NCI-H1105 treated with DMSO at 0.1 percent for 48 hours (cell line): ENCODE measurements at regions not wholly inside any gene's neighbourhood (a gene's known extent, or its start where the extent isn't known, plus 50 kb on each side); places are given as distances from the start of the nearest gene placed in this dataset.

ENCODE experiments used
- DNase-seq: peaks from one replicate; lab custom pipeline; 2025; lab: John Stamatoyannopoulos, UW

DNA sequence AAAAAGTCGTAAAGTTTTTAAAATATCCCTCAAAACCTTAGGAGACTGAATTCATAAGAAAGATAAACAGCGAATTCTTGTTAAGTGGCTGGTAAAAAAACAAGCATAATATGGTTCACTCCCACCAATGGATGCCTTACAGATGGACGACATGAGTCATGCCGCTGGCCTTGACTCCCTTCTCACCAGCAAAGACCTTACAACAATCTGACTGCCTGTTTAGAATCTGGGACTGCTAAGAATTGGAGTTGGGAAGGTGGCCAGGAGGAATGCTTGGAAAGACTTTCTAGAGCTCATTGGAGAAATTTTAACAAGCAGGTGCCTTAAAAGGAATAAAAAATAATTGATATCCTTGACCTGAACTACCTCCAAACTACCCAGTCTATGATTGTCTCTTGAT is 206.9 kb upstream of the FMN2 start:
- no peak for DNase-seq

DNA sequence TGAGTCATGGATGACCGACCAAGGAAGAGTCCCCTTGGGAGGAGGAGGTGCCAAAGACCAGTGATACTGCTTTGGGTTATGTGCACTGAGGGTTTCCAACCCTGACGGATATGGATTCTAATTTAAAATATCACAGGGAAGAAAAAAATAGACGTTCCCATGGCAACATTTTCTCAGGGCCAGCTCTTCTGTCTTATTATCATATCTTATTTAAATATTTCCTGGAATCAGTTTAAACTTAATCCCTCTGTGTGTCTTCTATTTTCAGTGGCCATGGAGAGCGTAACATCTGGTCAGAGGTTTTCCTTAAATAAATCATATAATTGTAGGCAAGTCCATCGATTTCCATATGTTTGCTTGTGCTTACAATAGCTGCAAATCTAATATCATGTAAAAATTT is 205.4 kb upstream of the FMN2 start:
- DNase-seq = no peak

DNA sequence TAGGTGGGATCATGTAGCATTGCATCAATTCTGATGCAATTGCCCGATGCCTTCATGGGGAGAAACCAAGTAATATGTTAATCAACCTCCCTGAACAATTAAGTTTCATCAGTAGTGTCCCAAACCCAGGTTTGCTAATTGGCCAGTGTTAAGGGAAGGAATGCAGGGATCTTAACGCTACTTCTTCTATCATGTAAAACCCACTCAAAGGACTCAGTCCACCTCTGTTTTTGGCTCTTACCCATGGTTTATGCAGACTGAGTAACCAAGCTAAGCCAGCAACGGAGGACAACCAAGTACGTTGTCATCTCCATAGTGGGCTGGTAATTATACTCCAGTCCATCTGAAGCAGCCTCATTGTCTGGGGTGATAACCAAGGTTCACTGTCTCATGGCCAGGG is 203.0 kb upstream of the FMN2 start:
- DNase-seq = no peak

DNA sequence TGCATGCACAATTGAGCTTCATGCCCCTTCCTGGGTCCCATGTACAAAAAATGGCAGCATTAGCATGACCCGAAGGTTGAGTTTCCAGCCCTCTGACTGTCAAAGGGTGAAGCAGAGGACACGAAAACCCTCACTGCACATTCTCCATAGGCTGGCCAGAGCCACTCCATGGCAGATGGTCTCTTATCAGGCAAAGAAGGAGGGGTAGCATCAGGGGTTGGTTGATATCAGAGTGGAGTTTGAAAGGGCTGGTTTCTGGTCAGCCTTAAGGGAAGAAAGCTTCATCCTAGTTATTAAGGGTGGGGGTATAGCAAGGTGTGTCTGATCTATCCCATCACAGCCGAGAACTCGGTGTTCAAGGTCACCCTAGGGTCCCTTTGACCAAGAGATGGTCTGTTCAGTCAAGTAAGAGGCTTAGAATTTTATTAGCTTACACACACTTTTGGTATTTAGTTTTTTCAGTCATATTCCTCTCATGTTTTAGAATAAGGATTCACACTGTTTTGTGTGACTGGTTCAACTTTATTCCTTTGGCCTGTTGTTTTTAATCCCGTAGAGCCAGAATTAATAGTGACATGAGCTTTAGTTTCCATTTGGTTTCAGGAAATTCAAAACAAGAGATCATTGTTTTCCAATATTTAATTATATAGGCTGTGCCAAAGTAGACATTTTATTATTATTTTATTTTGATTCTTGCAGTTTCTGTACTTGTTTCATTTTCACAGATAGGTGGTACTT is 199.9 kb upstream of the FMN2 start:
- DNase-seq = no peak

DNA sequence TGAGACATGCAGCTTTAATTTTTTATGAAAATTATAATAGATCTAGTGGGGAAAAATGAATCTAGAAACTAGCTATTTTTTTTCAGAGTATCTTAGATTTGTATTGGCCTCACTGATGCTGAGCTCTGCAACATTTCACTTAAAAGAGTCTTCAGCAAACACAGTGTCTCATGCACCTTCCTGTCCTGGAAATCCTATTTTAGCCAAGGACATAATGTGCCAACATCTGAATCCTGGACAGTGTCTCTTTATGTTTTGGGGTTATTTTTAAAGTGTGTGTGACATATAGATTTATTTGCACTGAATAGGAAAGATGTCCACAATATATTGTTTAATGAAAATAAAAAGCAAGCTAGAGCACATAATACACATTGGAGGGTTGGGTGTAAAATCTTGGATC is 199.1 kb upstream of the FMN2 start:
- no peak for DNase-seq

DNA sequence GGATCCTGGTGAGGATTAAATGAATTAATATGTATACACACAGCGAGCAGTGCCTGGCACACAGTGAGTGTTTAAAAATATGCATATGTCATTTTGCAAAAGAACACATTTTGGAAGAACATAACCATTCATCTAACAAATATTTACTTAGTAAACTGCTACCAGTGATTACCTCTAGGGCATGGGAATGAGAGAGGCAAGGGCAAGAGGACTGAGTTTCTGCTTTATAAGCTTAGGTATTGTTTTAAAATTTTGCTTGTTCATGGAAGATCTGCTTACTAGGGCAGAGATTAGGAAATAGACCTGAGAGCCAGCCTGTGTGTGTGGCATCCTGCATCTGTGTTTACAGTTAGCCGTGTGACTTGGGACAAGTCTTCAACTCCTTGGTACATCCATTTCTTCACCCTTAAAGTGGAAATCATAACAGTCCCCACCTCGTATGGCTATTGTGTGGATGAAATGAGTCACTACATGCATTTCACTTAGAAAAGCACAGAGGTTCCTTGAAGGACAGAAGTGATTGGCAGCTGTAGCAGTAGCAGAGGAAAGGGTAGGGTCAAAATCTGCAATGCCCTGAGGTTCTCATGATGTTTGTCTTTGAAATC is 198.5 kb upstream of the FMN2 start:
- DNase-seq = no peak

DNA sequence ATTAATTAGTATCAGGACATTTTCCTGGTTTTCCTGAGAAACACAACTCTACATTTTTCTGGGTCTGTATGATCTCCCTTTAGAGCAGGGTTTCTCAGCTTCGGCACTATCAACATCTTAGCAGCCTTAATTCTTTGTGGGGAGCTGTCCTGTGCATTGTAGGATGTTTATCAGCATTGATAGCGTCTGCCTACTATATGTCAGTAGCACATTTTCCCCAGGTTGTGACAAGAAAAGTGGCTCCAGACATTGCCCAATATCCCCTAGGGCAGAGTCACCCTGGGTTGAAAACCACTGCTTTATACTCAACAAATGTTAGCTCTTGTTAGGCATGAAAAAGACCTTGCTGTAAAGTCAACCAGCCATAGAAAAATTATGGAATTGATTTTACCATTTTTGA is 195.1 kb upstream of the FMN2 start:
- DNase-seq = no peak

DNA sequence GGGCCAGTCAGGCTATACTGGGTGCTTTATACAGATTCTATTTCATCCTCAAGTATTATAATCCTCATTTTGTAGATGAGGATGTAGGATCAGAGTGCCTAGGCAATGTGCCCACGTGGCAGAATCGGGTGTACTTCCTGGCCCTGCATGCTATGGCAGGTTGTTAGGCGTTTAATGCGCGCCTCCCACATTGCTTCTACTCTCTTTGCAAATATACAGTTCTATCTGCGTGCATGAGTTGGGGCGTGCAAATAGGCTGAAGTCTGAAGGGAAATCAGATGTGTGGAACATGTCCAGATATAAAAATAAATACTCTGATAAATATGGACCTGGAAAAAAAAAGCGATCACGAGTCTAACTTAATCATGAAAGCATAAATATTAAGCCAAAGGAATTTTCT is 194.7 kb upstream of the FMN2 start:
- no peak for DNase-seq

DNA sequence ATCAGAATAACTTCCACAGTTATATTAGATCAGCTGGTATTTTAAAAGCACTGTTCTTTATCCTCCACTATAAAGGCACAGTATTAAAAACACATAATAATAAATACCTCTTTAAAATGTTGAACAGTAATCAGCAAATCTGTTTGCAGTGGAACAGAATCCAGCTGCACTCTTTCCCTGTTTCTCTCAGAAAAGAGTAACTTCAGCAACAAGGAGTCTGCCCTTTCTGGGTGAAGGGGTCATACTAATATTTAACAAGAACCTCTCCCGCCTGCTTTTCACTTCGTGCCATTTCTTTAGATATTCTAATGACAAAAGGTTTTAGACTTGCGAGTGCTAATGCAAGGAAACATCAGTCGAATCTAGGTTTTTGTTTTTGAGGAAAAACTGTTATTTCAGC is 194.2 kb upstream of the FMN2 start:
- DNase-seq = no peak

DNA sequence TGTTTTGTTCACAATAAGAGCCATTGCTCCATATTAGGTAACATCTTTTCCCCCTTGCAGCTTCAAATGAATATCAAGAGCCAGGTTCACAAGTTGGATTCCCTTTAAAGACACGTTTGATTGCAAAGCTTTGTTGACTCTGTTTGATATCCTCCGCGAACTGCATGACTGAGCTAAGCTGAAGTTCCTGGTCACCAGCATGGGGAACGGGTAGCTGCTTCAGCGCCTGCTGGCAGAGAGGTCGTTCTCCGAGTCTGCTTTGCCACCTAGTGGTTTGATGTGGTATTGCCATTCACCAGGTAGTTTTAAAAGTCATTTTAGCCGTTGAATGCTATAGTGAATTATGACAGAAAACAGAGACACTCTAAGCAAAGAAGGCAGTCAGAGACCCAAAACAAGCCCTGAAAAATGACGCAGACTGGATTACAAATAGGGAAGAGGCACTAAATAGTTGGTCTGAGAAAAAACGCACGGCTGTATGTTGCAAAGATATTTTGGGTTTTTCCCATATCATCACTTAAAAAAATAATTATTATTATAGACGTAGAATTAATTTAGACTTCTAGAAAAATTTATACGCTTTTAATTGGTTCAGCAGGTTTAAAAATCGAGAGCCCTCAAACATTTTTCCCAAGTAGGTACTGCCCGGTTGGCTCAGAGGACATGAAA is 193.5 kb upstream of the FMN2 start:
- peak; percentile 37 for DNase-seq

DNA sequence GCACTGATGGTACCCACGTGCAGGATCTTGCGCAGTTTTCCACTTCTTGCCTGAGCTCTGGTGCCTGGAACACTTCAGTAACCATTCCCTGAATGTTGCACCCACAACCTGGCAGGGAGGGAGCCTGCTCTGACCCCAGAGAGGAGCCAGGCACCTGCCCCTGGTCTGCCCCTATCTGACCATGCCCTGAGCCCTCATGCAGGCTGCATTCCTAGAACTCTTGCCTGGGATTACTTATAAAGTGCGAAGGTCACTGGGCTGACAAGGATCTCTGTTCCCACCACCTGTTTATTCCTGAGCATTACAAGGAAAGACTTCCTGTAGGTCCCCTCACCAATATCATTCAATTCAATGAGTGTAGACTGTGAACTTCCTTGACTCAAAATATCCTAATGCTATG is 191.9 kb upstream of the FMN2 start:
- no peak for DNase-seq

DNA sequence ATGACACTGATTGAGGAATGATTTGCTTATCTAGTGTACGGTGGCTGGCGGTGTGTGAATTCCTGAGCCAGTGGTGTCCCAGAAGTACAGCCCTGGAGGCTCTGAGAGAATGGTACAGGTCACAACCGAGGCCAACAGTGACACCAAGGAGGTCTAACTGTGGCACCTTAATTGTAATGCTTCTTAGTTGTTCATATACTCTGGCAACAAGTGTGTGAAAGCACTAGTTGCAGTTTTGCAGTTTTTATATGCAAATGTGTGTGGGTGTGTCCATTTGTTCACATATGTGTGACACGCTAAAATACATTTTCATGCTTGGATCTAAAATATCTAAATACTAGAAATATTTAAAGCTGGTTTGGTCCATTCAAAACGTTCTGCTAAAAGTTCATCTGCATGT is 185.3 kb upstream of the FMN2 start:
- no peak for DNase-seq

DNA sequence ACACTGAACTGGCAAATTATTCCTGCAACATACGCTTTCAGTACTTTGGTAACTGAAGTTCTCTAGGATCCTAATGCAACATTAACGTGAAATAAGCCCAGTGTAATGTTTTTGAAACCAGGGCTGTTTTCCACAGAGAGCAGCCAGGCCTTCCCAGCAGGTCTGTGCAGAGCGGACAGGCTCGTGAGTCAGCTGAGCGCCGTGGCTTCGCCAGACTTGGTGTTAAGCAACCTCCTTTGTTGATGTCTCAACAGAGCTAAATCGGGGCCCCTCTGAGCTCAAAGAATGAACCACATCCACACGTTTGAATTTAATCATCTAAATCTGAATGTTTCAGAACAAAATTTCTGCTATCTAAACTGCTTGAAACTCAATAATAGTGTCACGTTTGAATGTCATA is 181.8 kb upstream of the FMN2 start:
- DNase-seq = no peak

DNA sequence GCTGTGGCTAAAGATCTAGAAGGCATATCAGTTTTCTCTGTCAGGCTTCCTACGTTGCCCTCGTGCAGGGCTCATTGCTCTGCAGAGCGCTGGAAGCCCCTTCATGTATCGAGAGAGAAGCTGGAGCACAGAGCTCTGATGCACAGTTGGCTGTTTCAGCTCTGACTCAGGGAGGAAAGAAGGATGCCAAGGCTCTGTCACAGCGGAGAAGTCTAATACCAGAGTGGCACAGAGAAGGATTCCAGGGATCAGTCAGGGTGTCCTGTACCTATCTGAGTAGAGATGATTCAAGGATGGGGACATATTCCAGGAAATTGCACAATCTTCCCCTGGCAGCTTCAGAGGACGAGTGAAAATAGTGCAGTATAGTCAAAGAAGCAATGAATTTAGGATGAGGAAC is 179.2 kb upstream of the FMN2 start:
- DNase-seq = no peak

DNA sequence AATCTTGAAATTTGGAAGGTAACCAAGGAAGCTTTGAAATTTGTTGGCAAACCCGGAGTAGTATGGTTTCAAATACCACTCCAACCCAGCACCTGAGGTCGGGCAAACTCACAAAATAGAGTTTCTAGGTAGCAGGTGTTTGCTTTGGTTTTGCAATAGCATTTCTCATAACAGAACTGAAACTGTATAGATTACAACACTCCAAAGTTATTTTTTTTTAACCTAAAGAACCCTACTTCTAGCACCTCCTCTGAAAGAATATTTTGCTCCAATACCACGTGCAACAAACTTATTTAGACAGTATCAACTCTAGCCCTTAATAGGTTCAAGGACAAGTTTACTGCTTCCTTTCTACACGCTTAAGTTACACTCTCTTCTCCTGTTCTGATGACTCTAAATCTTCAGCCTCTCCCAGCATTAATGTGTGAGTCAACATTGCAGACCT is 178.5 kb upstream of the FMN2 start:
- DNase-seq = no peak

DNA sequence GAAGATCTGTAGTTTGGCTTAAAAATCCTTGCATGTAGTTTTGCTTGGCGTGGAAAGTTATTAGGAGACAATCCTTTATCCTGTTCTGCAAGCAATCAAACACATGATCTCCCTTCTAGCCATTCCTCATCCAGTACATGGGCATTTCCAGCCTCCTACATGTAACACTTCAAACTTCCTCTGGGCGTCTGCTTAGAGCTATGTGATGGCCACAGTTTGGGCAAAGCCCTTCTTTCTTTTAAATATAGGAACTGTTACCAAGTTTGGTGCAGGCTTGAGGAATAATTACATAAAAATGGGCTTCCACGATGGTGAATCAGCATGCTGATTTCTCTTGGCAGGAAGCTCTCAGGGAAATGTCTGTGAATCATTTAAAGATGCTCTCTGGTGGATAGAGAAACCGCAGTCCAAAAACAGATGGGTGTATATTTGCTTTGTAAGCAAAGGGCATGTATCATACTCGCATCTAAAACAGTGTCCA is 176.9 kb upstream of the FMN2 start:
- DNase-seq = no peak

DNA sequence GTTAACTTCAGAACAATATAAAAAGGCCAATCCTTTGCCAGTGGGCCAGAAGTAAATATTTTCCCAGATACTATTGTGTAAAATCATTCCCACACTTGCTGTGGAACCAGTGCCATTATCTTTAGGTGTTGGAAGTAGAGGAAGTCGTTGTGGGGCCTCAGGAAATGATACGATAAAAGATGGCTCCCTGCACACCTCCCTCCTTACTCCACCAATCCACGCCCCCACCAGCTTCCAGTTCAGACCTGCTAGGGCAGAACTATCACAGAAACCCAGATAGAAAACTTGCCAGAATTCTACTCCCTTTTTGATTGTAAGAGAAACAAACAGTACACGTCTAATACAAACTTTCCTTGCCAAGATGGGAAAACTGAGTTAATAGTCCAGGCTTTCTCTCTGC is 173.0 kb upstream of the FMN2 start:
- no peak for DNase-seq

DNA sequence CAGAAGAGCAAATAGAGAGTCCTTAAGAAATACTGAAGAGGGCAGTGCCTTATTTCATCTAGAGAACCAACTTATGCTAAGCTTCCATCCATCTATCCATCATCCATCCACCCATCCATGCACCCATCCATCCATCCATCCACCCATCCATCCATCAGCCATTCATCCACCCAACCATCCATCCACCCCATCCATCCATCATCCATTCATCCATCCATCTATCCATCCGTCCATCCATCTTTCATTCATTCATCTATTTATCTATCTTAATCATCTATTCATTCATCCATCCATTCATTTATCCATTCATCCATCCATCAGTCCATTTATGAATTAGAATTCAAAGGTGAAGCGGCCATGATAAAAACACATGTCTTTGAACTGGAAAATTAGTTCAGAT is 171.5 kb upstream of the FMN2 start:
- DNase-seq = no peak

DNA sequence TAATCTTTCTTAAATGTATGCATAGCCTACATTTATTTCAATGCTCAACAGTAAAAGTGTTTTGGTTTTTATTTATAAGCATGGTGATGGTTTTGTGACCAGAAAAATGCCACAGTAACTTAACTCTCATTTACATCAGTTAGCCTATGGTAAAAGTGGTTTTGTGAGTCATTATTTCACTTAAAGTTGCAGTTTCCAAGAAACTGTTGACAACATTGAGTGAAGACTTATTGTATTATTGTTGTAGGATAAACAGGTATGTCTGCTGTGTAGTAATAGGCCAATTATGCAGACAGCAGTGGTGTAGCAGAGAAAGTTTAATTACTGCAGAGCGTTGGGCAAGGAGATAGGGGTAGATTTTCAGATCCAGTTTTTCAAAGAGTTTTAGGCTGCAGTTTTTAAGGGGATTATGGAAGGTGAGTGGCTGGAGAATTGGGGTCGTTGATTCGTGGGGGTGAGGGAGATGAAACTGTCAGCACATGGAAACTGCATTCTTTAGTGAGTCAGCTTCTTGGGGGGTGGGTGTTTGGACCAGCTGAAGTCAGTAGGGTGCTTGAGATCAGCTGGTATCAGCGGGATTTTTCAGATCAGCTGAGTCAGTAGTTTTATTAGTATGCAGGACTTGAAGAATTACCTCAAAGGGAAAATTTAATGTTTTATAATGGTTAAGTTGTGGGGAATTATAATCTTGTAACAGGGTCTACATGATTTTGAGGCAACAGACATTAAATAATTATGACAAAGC is 168.7 kb upstream of the FMN2 start:
- no peak for DNase-seq

DNA sequence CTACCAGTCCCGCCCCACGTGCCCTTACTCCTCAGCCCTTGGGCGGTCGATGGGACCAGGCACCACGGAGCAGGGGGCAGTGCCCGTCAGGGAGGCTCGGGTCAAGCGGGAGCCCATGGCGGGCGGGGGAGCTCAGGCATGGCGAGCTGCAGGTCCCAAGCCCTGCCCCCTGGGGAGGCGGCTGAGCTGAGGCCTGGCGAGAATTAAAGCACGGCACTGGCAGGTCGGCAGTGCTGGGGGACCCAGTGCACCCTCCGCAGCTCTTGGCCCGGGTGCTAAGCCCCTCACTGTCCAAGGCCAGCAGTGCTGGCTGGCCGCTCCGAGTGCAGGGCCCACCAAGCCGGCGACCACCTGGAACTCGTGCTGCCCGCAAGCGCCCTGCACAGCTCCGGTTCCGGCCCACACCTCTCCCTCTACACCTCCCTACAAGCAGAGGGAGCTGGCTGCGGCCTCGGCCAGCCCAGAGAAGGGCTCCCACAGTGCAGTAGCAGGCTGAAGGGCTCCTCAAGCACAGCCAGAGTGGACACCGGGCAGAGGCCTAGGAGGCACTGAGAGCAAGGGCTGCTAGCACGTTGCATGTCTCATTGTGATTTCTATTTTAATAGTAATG is 166.8 kb upstream of the FMN2 start:
- DNase-seq = no peak

DNA sequence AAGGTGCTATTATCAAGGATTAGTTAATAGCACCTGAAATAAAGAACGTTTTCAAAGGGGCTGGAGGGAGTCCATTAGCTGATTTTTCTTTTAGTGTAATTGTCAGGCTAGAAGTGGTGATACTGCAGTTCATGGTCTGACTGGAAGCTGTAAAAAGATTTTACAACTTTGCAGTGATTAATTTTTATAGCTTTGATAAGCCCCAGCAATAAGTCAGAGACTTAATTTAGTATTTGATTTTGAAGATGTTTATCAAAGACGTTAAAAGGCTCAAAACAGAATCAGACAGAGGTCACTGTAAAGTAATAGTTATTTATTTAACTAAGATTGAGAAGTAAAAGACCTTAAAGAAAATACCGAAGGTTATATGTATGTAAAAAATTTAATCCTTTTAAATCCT is 165.5 kb upstream of the FMN2 start:
- DNase-seq = no peak

DNA sequence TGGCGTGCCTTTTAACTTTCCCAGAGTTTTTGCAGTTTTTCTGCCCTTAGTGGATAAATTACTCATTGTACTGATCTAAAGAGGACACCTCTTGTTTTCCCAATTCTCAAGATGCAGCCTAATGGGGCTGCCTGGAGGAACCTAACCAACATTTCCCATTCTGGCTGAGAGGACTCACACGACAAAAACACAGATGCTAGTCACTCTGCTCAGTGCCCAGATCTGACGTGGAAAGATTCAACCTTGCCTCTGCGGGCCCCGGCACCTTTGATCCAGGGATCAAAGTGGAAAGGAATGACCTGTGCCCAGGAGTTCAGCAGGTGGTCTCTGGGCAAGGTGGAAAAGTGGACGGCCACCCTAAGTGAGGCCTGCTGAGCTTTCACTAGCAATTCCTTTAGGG is 162.4 kb upstream of the FMN2 start:
- no peak for DNase-seq
